OCI-LY7 (cell line): ENCODE measurements at regions not wholly inside any gene's neighbourhood (a gene's known extent, or its start where the extent isn't known, plus 50 kb on each side); places are given as distances from the start of the nearest gene placed in this dataset.

Source experiments
- EZH2phosphoT487 ChIP-seq: fragments of 200-600 bp; sonication (generic); IDR thresholded peaks from 2 replicates; pipeline ENCODE4 v1.6.1; 2018; ENCODE audit warnings: low read depth, borderline replicate concordance, mild to moderate bottlenecking, mixed run types, antibody characterized with exemption, low read length, moderate library complexity, mixed read lengths
- TF ChIP-seq, protein P1 (sequence below): fragments of 200-600 bp; sonication (generic); conservative IDR thresholded peaks from 2 replicates; pipeline ENCODE4 v1.5.1; 2014; ENCODE audit warnings: mild to moderate bottlenecking, antibody characterized with exemption, low read length, moderate library complexity, mixed read lengths

GRCh38 chr21:27291006-27291405 is 324.1 kb upstream of the ADAMTS5 start:
- TF ChIP-seq, protein P1, sequence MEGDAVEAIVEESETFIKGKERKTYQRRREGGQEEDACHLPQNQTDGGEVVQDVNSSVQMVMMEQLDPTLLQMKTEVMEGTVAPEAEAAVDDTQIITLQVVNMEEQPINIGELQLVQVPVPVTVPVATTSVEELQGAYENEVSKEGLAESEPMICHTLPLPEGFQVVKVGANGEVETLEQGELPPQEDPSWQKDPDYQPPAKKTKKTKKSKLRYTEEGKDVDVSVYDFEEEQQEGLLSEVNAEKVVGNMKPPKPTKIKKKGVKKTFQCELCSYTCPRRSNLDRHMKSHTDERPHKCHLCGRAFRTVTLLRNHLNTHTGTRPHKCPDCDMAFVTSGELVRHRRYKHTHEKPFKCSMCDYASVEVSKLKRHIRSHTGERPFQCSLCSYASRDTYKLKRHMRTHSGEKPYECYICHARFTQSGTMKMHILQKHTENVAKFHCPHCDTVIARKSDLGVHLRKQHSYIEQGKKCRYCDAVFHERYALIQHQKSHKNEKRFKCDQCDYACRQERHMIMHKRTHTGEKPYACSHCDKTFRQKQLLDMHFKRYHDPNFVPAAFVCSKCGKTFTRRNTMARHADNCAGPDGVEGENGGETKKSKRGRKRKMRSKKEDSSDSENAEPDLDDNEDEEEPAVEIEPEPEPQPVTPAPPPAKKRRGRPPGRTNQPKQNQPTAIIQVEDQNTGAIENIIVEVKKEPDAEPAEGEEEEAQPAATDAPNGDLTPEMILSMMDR = no peak
- TF ChIP-seq EZH2phosphoT487 = no peak
